H1 (cell line): ENCODE measurements at regions not wholly inside any gene's neighbourhood (a gene's known extent, or its start where the extent isn't known, plus 50 kb on each side); places are given as distances from the start of the nearest gene placed in this dataset.

Experiments
- CTCF ChIA-PET: fragments of 300-600 bp; sonication (Branson Sonifier 250); formaldehyde crosslinking; loops from one replicate; lab custom pipeline; 2021; ENCODE audit not compliant: partially characterized antibody; lab: Charles Lee
- POLR2A ChIA-PET: fragments of 300-600 bp; sonication (Branson Sonifier 250); formaldehyde crosslinking; loops from one replicate; lab custom pipeline; 2021; ENCODE audit warnings: inconsistent platforms; ENCODE audit not compliant: partially characterized antibody; lab: Charles Lee
- DNase-seq, 2 experiments: peaks; one replicate each; pipeline versions ENCODE4 v3.0.0 to v3.0.0-alpha.2; 2010 to 2022; ENCODE audit warnings: low spot score in 2 of 2, low read depth in 1 of 2, mixed read lengths in 1 of 2
- FAIRE-seq: peaks from 2 replicates; lab custom pipeline; 2011; peaks lifted over from hg19 to GRCh38; lab: Jason Lieb, UNC
- H2AFZ ChIP-seq: 2 replicates; pipeline ENCODE4 v1.8.1; 2012; ENCODE audit warnings: low read length, inconsistent platforms
- H2AK5ac ChIP-seq: 2 replicates; pipeline ENCODE4 v1.6.1; 2013; ENCODE audit warnings: low read depth, low read length
- H2BK120ac ChIP-seq: replicated peaks from 2 replicates; pipeline ENCODE3; 2013; ENCODE audit warnings: low read depth, low read length, inconsistent platforms
- H2BK12ac ChIP-seq: 2 replicates; pipeline ENCODE4 v1.6.1; 2013; ENCODE audit warnings: low read depth, low read length
- H2BK15ac ChIP-seq: 2 replicates; pipeline ENCODE4 v1.6.1; 2013; ENCODE audit warnings: low read length
- H2BK20ac ChIP-seq: 2 replicates; pipeline ENCODE4 v1.6.1; 2013; ENCODE audit warnings: low read length
- H2BK5ac ChIP-seq: 2 replicates; pipeline ENCODE4 v1.6.1; 2013; ENCODE audit warnings: low read depth, low read length
- H3K14ac ChIP-seq: 2 replicates; pipeline ENCODE4 v1.6.1; 2013; ENCODE audit warnings: inconsistent platforms; ENCODE audit not compliant: insufficient read length
- H3K18ac ChIP-seq: 2 replicates; pipeline ENCODE4 v1.6.1; 2013; ENCODE audit warnings: low read length; ENCODE audit errors: extremely low read depth
- H3K23ac ChIP-seq: 2 replicates; pipeline ENCODE4 v1.6.1; 2013; ENCODE audit warnings: inconsistent platforms; ENCODE audit not compliant: insufficient read length
- H3K23me2 ChIP-seq: 2 replicates; pipeline ENCODE4 v1.6.1; 2013; ENCODE audit warnings: low read depth, low read length
- H3K27ac ChIP-seq: 2 replicates; pipeline ENCODE4 v1.6.1; 2011; ENCODE audit warnings: low read depth, low read length, inconsistent platforms
- H3K27me3 ChIP-seq, 4 experiments: replicated peaks in 1 of 4; 1 replicate in 1 of 4; 2 replicates in 3 of 4; pipeline versions ENCODE4 v1.6.1 to v1.8.1; 2011 to 2013; ENCODE audit warnings: low read length in 3 of 4, mild to moderate bottlenecking in 3 of 4, inconsistent platforms in 2 of 4, mixed read lengths in 2 of 4, moderate library complexity in 1 of 4; ENCODE audit not compliant: control insufficient read depth in 3 of 4, insufficient read depth in 3 of 4; ENCODE audit errors: extremely low read depth in 1 of 4
- H3K36me3 ChIP-seq, 4 experiments: 2 replicates each; pipeline versions ENCODE4 v1.6.1 to v1.8.1; 2011 to 2013; ENCODE audit warnings: mild to moderate bottlenecking in 4 of 4, low read length in 3 of 4, moderate library complexity in 2 of 4, control low read depth in 1 of 4, inconsistent platforms in 1 of 4; ENCODE audit not compliant: insufficient read depth in 4 of 4, control insufficient read depth in 2 of 4
- H3K4ac ChIP-seq: replicated peaks from 2 replicates; pipeline ENCODE3; 2013; ENCODE audit warnings: low read length, low read depth, mixed read lengths, inconsistent platforms; ENCODE audit not compliant: insufficient read length
- H3K4me1 ChIP-seq, 4 experiments: replicated peaks in 1 of 4; 1 replicate in 1 of 4; 2 replicates in 3 of 4; pipeline versions ENCODE4 v1.6.1 to v1.8.1; 2011 to 2013; ENCODE audit warnings: low read length in 3 of 4, inconsistent platforms in 2 of 4, mixed read lengths in 1 of 4; ENCODE audit not compliant: insufficient read depth in 4 of 4, control insufficient read depth in 3 of 4
- H3K4me2 ChIP-seq, 2 experiments: 2 replicates each; pipeline versions ENCODE4 v1.6.1 to v1.8.1; 2011 to 2013; ENCODE audit warnings: low read depth in 2 of 2, low read length in 2 of 2, control low read depth in 1 of 2, inconsistent platforms in 1 of 2, mild to moderate bottlenecking in 1 of 2; ENCODE audit not compliant: insufficient read depth in 1 of 2
- H3K4me3 ChIP-seq, 4 experiments: fragments of 200-600, 300-600 bp in 1 of 4; sonication (generic), shearing (Covaris generic), sonication (Bioruptor Twin) in 1 of 4; 2 replicates each; pipeline versions ENCODE4 v1.5.1 to v1.8.1; 2011 to 2016; ENCODE audit warnings: low read length in 4 of 4, low read depth in 3 of 4, control low read depth in 2 of 4, inconsistent platforms in 2 of 4, mild to moderate bottlenecking in 2 of 4, mixed read lengths in 1 of 4, moderate library complexity in 1 of 4; ENCODE audit not compliant: insufficient read depth in 2 of 4; ENCODE audit errors: extremely low read depth in 1 of 4
- H3K56ac ChIP-seq: replicated peaks from 2 replicates; pipeline ENCODE3; 2013; ENCODE audit warnings: low read depth, mild to moderate bottlenecking, mixed read lengths, low read length, inconsistent platforms; ENCODE audit not compliant: insufficient read length
- H3K79me1 ChIP-seq: 2 replicates; pipeline ENCODE4 v1.6.1; 2013; ENCODE audit warnings: low read depth, low read length, control low read depth
- H3K79me2 ChIP-seq, 2 experiments: 2 replicates each; pipeline versions ENCODE4 v1.6.1 to v1.8.1; 2012 to 2013; ENCODE audit warnings: low read length in 2 of 2, mild to moderate bottlenecking in 2 of 2, inconsistent platforms in 1 of 2; ENCODE audit not compliant: insufficient read depth in 2 of 2, control insufficient read depth in 1 of 2
- H3K9ac ChIP-seq, 4 experiments: replicated peaks in 1 of 4; 1 replicate in 1 of 4; 2 replicates in 3 of 4; pipeline versions ENCODE4 v1.6.1 to v1.8.1; 2011 to 2013; ENCODE audit warnings: low read depth in 3 of 4, low read length in 3 of 4, control low read depth in 2 of 4, mild to moderate bottlenecking in 2 of 4, moderate library complexity in 2 of 4, inconsistent platforms in 1 of 4; ENCODE audit errors: extremely low read depth in 1 of 4
- H3K9me3 ChIP-seq, 2 experiments: 2 replicates each; pipeline versions ENCODE4 v1.6.1 to v1.8.1; 2012 to 2013; ENCODE audit warnings: mild to moderate bottlenecking in 2 of 2, moderate library complexity in 2 of 2, control low read depth in 1 of 2, inconsistent platforms in 1 of 2, low read depth in 1 of 2, low read length in 1 of 2, mixed read lengths in 1 of 2; ENCODE audit not compliant: insufficient read depth in 2 of 2
- H4K20me1 ChIP-seq, 2 experiments: replicated peaks in 1 of 2; 2 replicates each; pipeline versions ENCODE3 to v1.8.1; 2011 to 2013; ENCODE audit warnings: inconsistent platforms in 2 of 2, low read length in 2 of 2, mild to moderate bottlenecking in 1 of 2; ENCODE audit not compliant: insufficient read depth in 2 of 2, control insufficient read depth in 1 of 2
- H4K5ac ChIP-seq: 2 replicates; pipeline ENCODE4 v1.6.1; 2013; ENCODE audit warnings: low read length, low read depth, mixed read lengths, inconsistent platforms; ENCODE audit not compliant: insufficient read length
- H4K8ac ChIP-seq: 2 replicates; pipeline ENCODE4 v1.8.0; 2013; ENCODE audit warnings: mild to moderate bottlenecking, moderate library complexity, low read length, inconsistent platforms; ENCODE audit not compliant: insufficient read depth; ENCODE audit errors: extremely low read depth
- H4K91ac ChIP-seq: replicated peaks from 2 replicates; pipeline ENCODE3; 2013; ENCODE audit warnings: low read length, mixed read lengths, inconsistent platforms; ENCODE audit not compliant: insufficient read length
- BRCA1 ChIP-seq: IDR thresholded peaks from 2 replicates; pipeline ENCODE4 v1.6.1; 2012; ENCODE audit warnings: low read depth, low read length, improper control_type of control experiment
- CHD1 ChIP-seq: IDR thresholded peaks from 2 replicates; pipeline ENCODE4 v1.6.1; 2012; ENCODE audit warnings: low read depth, low read length, improper control_type of control experiment
- EZH2 ChIP-seq: fragments of 200-600 bp; sonication (generic); IDR thresholded peaks from 2 replicates; pipeline ENCODE4 v1.7.1; 2012; ENCODE audit warnings: low read depth, mild to moderate bottlenecking, moderate library complexity, low read length, inconsistent platforms; ENCODE audit not compliant: severe bottlenecking
- FOSL1 ChIP-seq: IDR thresholded peaks from 2 replicates; pipeline ENCODE4 v1.6.1; 2011; ENCODE audit warnings: mild to moderate bottlenecking, low read depth, low read length, moderate library complexity; ENCODE audit not compliant: insufficient read depth
- NANOG ChIP-seq: IDR thresholded peaks from 2 replicates; pipeline ENCODE4 v1.6.1; 2011; ENCODE audit warnings: low read length, low read depth, mild to moderate bottlenecking, inconsistent platforms; ENCODE audit not compliant: insufficient read depth, poor library complexity, severe bottlenecking
- SIN3A ChIP-seq, 2 experiments: IDR thresholded peaks in 1 of 2; conservative IDR thresholded peaks in 1 of 2; 2 replicates each; pipeline ENCODE4 v1.6.1; 2011 to 2012; ENCODE audit warnings: low read length in 2 of 2, improper control_type of control experiment in 1 of 2, low read depth in 1 of 2, mild to moderate bottlenecking in 1 of 2
- TAF7 ChIP-seq: optimal IDR thresholded peaks from 2 replicates; pipeline ENCODE3; 2011; ENCODE audit warnings: low read depth, mild to moderate bottlenecking, inconsistent platforms, low read length, moderate library complexity, borderline replicate concordance
- TCF12 ChIP-seq: IDR thresholded peaks from 2 replicates; pipeline ENCODE4 v1.6.1; 2011; ENCODE audit warnings: low read depth, mild to moderate bottlenecking, low read length
- YY1 ChIP-seq: IDR thresholded peaks from 2 replicates; pipeline ENCODE4 v1.6.1; 2011; ENCODE audit warnings: low read depth, mild to moderate bottlenecking, low read length
- WGBS, 2 experiments: shearing (Covaris generic) in 1 of 2; methylation state at CpG; one replicate each; pipeline versions ENCODE4 v1.1.6 to v1.1.7; 2013 to 2015; ENCODE audit warnings: low lambda C conversion rate in 2 of 2, mixed read lengths in 2 of 2, inconsistent platforms in 1 of 2, low coverage in 1 of 2, missing lambda C conversion rate in 1 of 2; ENCODE audit not compliant: insufficient replicate concordance in 2 of 2, insufficient coverage in 1 of 2, insufficient read length in 1 of 2; ENCODE audit errors: extremely low coverage in 1 of 2, missing lambda C conversion rate in 1 of 2; 5-methylcytosine and 5-hydroxymethylcytosine counted together
- TF ChIP-seq, protein P1 (sequence below): IDR thresholded peaks from 2 replicates; pipeline ENCODE4 v1.6.1; 2012; ENCODE audit warnings: low read length, inconsistent platforms
- TF ChIP-seq, protein P2 (sequence below): IDR thresholded peaks from 2 replicates; pipeline ENCODE4 v1.6.1; 2012; ENCODE audit warnings: inconsistent platforms

DNA sequence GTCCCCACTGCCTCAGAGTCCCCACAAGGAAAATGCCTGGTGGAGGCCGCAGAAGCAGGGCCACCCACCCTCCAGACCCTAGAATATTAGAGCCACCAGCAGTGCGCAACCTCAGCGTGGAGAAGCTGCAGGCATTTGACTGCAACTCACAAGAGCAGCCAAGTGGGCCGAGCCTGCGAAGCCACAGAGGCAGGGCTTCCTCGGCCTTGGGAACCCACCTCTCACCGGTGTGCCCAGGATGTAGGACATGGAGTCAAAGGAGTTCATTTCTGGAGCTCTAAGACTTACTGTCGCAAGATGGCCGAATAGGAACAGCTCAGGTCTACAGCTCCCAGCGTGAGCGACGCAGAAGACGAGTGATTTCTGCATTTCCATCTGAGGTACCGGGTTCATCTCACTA lies 397.9 kb upstream of the PIK3R1 start:
- no peaks in the 10 kb centered on the region for H3K9me3 ChIP-seq
- peak overlapping the region; percentile 72 for H2BK120ac ChIP-seq
- 0 out of 2 replicates have a peak overlapping the region, but pooled peaks have one; percentile 16 for H2AK5ac ChIP-seq
- H2BK15ac ChIP-seq = 0 out of 2 replicates have a peak overlapping the region, but pooled peaks have one; percentile 81
- DNase-seq (no peak), FAIRE-seq (no peak)
- 0 out of 2 replicates have a peak overlapping the region, but pooled peaks have one; percentile 80 for H2BK20ac ChIP-seq
- H4K20me1 ChIP-seq = no peaks in the 10 kb centered on the region
- WGBS, 2 experiments = 82% methylated on average over 13 of the region's 14 CpGs; no CpG with 5 or more reads in 1 of the 2 experiments
- H4K91ac ChIP-seq = peak overlapping the region; percentile 96
- H2BK5ac ChIP-seq = no peak overlapping the region
- H3K23me2 ChIP-seq = no peaks in the 10 kb centered on the region
- H3K79me1 ChIP-seq = no peaks in the 10 kb centered on the region; the same call in 1 of the 2 replicates
- H2BK12ac ChIP-seq = peak overlapping the region; percentile 94; the same call in 1 of the 2 replicates
- H3K27me3 ChIP-seq = no peaks in the 10 kb centered on the region
- peak overlapping the region; percentile 18 to 45 (median 27); a peak in 5 of 8 replicates for H3K4me3 ChIP-seq
- peak overlapping the region; percentile 90 for H4K5ac ChIP-seq
- H3K4ac ChIP-seq = peak overlapping the region; percentile 74
- H3K79me2 ChIP-seq = no peaks in the 10 kb centered on the region; a peak in 1 of 4 replicates
- no peaks in the 10 kb centered on the region for H3K36me3 ChIP-seq
- no peak overlapping the region for H3K56ac ChIP-seq
- peak overlapping the region; percentile 90 for H3K18ac ChIP-seq
- H3K23ac ChIP-seq = no peak overlapping the region
- peak overlapping the region; percentile 97; the same call in 1 of the 2 replicates for H4K8ac ChIP-seq
- no peak overlapping the region for H3K14ac ChIP-seq
- H3K4me2 ChIP-seq = peak overlapping the region; percentile 47 to 67; a peak in 3 of 4 replicates
- no peaks in the 10 kb centered on the region; a peak in 1 of 7 replicates for H3K4me1 ChIP-seq
- POLR2A ChIA-PET = interaction anchor here (0.9 to 1.7 kb wide), 3 partner anchors 9 to 37 kb away, joined by 3 to 6 read pairs (median 4); no protein-coding TSS in a partner anchor
- CTCF ChIA-PET = interaction anchor here (1.0 kb wide), 1 partner anchor 571 kb away, joined by 3 read pairs; no protein-coding TSS in a partner anchor
- peak overlapping the region in 1 of 4 experiments; percentile 26; a peak in 3 of 7 replicates for H3K9ac ChIP-seq
- no peak overlapping the region for H3K27ac ChIP-seq
- H2AFZ ChIP-seq = 0 out of 2 replicates have a peak overlapping the region, but pooled peaks have one; percentile 85
- no peak for TF ChIP-seq YY1
- no peak for TF ChIP-seq SIN3A (conservative IDR thresholded peaks at IDR 0.05 in 1 of 2, IDR thresholded peaks at IDR 0.05 in 1 of 2; ENCODE audit: low read depth in 1 of 2, low read length in 2 of 2)
- TF ChIP-seq EZH2 = no peak
- TF ChIP-seq, protein P1, sequence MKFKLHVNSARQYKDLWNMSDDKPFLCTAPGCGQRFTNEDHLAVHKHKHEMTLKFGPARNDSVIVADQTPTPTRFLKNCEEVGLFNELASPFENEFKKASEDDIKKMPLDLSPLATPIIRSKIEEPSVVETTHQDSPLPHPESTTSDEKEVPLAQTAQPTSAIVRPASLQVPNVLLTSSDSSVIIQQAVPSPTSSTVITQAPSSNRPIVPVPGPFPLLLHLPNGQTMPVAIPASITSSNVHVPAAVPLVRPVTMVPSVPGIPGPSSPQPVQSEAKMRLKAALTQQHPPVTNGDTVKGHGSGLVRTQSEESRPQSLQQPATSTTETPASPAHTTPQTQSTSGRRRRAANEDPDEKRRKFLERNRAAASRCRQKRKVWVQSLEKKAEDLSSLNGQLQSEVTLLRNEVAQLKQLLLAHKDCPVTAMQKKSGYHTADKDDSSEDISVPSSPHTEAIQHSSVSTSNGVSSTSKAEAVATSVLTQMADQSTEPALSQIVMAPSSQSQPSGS = no peak
- TF ChIP-seq NANOG = no peak
- TF ChIP-seq BRCA1 = no peak
- TF ChIP-seq FOSL1 = no peak
- TF ChIP-seq TAF7 = no peak
- TF ChIP-seq, protein P2, sequence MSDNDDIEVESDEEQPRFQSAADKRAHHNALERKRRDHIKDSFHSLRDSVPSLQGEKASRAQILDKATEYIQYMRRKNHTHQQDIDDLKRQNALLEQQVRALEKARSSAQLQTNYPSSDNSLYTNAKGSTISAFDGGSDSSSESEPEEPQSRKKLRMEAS = no peak
- TF ChIP-seq TCF12 = no peak
- TF ChIP-seq CHD1 = no peak
